GM18951 (cell line): ENCODE measurements at regions not wholly inside any gene's neighbourhood (a gene's known extent, or its start where the extent isn't known, plus 50 kb on each side); places are given as distances from the start of the nearest gene placed in this dataset.

Experiments
- POLR2A ChIP-seq: IDR thresholded peaks from 4 replicates; pipeline ENCODE4 v1.6.1; 2011; ENCODE audit warnings: mild to moderate bottlenecking; ENCODE audit not compliant: insufficient read length, insufficient read depth; ENCODE audit errors: extremely low read depth
- in situ Hi-C: fragments of 300-500 bp; cut with MboI; formaldehyde crosslinking; loops from one replicate; pipeline ENCODE4 v1.12.0; 2022; ENCODE audit warnings: low sequenced_read_pairs, mixed read lengths, inconsistent platforms; ENCODE audit not compliant: unreplicated experiment

GRCh38 chr2:155815275-155815674, 517.2 kb downstream of the NR4A2 start:
- TF ChIP-seq POLR2A = no peak
- in situ Hi-C loops = no loop called here

- TF ChIP-seq POLR2A = no peak
- in situ Hi-C loops = no loop called here
Observed at GRCh38 chr2:155810411-155810810, 522.1 kb downstream of the NR4A2 start.

- TF ChIP-seq POLR2A = no peak
- in situ Hi-C loops = no loop called here
Observed at GRCh38 chr2:155802888-155803287, 529.6 kb downstream of the NR4A2 start.

GRCh38 chr2:155792666-155793065, 539.9 kb downstream of the NR4A2 start:
- in situ Hi-C loops = no loop called here

GRCh38 chr2:155770516-155770915, 562.0 kb downstream of the NR4A2 start:
- in situ Hi-C loops = no loop called here
- TF ChIP-seq POLR2A = no peak

More at GRCh38 chr2:155792666-155793065, 539.9 kb downstream of the NR4A2 start:
- no peak for TF ChIP-seq POLR2A

- no peak for TF ChIP-seq POLR2A
Observed at GRCh38 chr2:155766342-155767115, 566.0 kb downstream of the NR4A2 start.

GRCh38 chr2:155755481-155755880, 577.0 kb downstream of the NR4A2 start:
- in situ Hi-C loops = no loop called here
- no peak for TF ChIP-seq POLR2A

More at GRCh38 chr2:155766342-155767115, 566.0 kb downstream of the NR4A2 start:
- in situ Hi-C loops = no loop called here

GRCh38 chr2:155748131-155748530, 584.4 kb downstream of the NR4A2 start:
- in situ Hi-C loops = no loop called here
- TF ChIP-seq POLR2A = no peak

GRCh38 chr2:155747531-155747930, 585.0 kb downstream of the NR4A2 start:
- in situ Hi-C loops = no loop called here
- no peak for TF ChIP-seq POLR2A

GRCh38 chr2:155733091-155733853, 599.2 kb downstream of the NR4A2 start:
- in situ Hi-C loops = no loop called here
- TF ChIP-seq POLR2A = no peak

GRCh38 chr2:155730804-155731203, 601.7 kb downstream of the NR4A2 start:
- in situ Hi-C loops = no loop called here

GRCh38 chr2:155727187-155727895, 605.2 kb downstream of the NR4A2 start:
- in situ Hi-C loops = no loop called here
- no peak for TF ChIP-seq POLR2A

More at GRCh38 chr2:155730804-155731203, 601.7 kb downstream of the NR4A2 start:
- no peak for TF ChIP-seq POLR2A

GRCh38 chr2:155722290-155722689, 610.2 kb downstream of the NR4A2 start:
- in situ Hi-C loops = no loop called here
- no peak for TF ChIP-seq POLR2A
